NB4 (cell line): ENCODE measurements at regions not wholly inside any gene's neighbourhood (a gene's known extent, or its start where the extent isn't known, plus 50 kb on each side); places are given as distances from the start of the nearest gene placed in this dataset.

Source experiments
- CTCF ChIP-seq: IDR thresholded peaks from one replicate; pipeline ENCODE4 v1.5.1; 2012; ENCODE audit warnings: low read depth, low read length
- MAX ChIP-seq: IDR thresholded peaks from 2 replicates; pipeline ENCODE4 v1.6.1; 2011; ENCODE audit warnings: low read depth, low read length
- MYC ChIP-seq: IDR thresholded peaks from 2 replicates; pipeline ENCODE4 v1.6.1; 2011; ENCODE audit warnings: low read depth, low read length
- POLR2A ChIP-seq: IDR thresholded peaks from 2 replicates; pipeline ENCODE4 v1.6.1; 2011; ENCODE audit warnings: mild to moderate bottlenecking; ENCODE audit not compliant: insufficient read length; ENCODE audit errors: extremely low read depth

- TF ChIP-seq CTCF: no peak
- TF ChIP-seq MYC: no peak
- TF ChIP-seq MAX: no peak
- no peak for TF ChIP-seq POLR2A
Observed at GRCh38 chr9:31744589-31744988, 639.9 kb upstream of the ACO1 start.
